ENCODE measurements at regions not wholly inside any gene's neighbourhood (a gene's known extent, or its start where the extent isn't known, plus 50 kb on each side); places are given as distances from the start of the nearest gene placed in this dataset.
A peak's percentile ranks its signal among the peaks of the same experiment; 100 is the strongest.

DNA sequence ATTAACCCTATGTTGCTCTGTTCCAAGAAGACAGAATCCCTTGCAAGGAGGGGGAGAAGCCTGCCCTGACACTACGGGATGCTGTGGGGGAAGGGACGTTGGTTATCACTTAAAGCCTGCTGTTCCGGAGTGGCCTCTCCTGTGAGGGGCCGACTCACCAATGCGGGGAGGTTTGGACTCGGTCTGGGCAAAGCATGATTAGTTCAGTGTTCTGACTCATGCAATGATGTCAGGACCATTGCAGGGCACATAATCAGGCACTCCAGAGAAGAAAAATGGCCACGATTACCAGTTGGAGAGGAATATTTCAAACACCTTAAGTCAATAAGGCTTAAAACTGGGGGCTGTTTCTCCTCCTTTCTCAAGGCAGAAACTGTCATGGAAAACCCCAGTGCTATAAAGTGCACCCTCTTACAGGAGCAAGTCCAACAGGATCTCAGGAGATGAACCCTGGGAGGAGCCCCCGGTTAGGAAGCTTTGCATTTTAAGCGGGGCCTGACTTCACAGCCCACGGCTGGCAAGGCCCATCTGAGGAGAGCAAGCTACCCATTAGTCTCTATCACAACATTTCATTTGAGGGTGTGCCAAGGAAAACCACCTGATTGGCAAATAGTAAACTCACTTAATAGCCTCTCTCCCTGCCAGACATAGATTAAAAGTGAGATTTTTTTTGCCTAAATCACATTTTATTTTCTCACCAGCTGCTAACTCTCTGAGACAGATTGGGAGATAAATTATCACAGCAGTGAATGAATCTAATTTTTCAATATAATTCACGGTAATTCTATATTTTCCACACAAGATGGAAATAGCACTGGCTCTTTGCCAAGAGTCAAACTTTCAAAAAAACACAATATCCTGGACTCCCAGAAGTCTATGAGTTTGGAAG, 202.5 kb downstream of the C1orf94 start (continued):
- peak; percentile 34; the same call in 1 of the 2 replicates for TF ChIP-seq ETV5 (CRISPR knock-in tag; IDR thresholded peaks at IDR 0.05; ENCODE audit: low read depth)
- TF ChIP-seq, protein P1, sequence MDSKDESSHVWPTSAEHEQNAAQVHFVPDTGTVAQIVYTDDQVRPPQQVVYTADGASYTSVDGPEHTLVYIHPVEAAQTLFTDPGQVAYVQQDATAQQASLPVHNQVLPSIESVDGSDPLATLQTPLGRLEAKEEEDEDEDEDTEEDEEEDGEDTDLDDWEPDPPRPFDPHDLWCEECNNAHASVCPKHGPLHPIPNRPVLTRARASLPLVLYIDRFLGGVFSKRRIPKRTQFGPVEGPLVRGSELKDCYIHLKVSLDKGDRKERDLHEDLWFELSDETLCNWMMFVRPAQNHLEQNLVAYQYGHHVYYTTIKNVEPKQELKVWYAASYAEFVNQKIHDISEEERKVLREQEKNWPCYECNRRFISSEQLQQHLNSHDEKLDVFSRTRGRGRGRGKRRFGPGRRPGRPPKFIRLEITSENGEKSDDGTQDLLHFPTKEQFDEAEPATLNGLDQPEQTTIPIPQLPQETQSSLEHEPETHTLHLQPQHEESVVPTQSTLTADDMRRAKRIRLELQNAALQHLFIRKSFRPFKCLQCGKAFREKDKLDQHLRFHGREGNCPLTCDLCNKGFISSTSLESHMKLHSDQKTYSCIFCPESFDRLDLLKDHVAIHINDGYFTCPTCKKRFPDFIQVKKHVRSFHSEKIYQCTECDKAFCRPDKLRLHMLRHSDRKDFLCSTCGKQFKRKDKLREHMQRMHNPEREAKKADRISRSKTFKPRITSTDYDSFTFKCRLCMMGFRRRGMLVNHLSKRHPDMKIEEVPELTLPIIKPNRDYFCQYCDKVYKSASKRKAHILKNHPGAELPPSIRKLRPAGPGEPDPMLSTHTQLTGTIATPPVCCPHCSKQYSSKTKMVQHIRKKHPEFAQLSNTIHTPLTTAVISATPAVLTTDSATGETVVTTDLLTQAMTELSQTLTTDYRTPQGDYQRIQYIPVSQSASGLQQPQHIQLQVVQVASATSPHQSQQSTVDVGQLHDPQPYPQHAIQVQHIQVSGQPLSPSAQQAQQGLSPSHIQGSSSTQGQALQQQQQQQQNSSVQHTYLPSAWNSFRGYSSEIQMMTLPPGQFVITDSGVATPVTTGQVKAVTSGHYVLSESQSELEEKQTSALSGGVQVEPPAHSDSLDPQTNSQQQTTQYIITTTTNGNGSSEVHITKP (IDR thresholded peaks at IDR 0.05; ENCODE audit: partially characterized antibody), result peak; percentile 56
- no peak for TF ChIP-seq ZFP30 (CRISPR knock-in tag; IDR thresholded peaks at IDR 0.05; ENCODE audit: borderline replicate concordance)
- peak; percentile 68 for TF ChIP-seq TAL1 (IDR thresholded peaks at IDR 0.05)
- TF ChIP-seq SMAD4 (CRISPR knock-in tag; conservative IDR thresholded peaks at IDR 0.05), result peak; percentile 36; the same call in 1 of the 2 replicates
- TF ChIP-seq JUND (IDR thresholded peaks at IDR 0.05; ENCODE audit: borderline replicate concordance, low read depth, low read length), result peak; percentile 84
- peak; percentile 71; the same call in 2 of the 3 replicates for TF ChIP-seq JUND (tag; IDR thresholded peaks at IDR 0.05; ENCODE audit: borderline replicate concordance, low read depth, low read length)
- TF ChIP-seq, protein P2, sequence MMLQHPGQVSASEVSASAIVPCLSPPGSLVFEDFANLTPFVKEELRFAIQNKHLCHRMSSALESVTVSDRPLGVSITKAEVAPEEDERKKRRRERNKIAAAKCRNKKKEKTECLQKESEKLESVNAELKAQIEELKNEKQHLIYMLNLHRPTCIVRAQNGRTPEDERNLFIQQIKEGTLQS (IDR thresholded peaks at IDR 0.05), result peak; percentile 92
- TF ChIP-seq, protein P2 (CRISPR knock-in tag; conservative IDR thresholded peaks at IDR 0.05), result peak; percentile 85; the same call in 1 of the 2 replicates
- TF ChIP-seq, protein P3, sequence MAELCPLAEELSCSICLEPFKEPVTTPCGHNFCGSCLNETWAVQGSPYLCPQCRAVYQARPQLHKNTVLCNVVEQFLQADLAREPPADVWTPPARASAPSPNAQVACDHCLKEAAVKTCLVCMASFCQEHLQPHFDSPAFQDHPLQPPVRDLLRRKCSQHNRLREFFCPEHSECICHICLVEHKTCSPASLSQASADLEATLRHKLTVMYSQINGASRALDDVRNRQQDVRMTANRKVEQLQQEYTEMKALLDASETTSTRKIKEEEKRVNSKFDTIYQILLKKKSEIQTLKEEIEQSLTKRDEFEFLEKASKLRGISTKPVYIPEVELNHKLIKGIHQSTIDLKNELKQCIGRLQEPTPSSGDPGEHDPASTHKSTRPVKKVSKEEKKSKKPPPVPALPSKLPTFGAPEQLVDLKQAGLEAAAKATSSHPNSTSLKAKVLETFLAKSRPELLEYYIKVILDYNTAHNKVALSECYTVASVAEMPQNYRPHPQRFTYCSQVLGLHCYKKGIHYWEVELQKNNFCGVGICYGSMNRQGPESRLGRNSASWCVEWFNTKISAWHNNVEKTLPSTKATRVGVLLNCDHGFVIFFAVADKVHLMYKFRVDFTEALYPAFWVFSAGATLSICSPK (IDR thresholded peaks at IDR 0.05; ENCODE audit: borderline replicate concordance), result no peak
- peak; percentile 77; the same call in 1 of the 2 replicates for TF ChIP-seq ATF7 (IDR thresholded peaks at IDR 0.05)
- 0 out of 2 replicates have a peak, but pooled peaks have one; percentile 20 for TF ChIP-seq NFIX (CRISPR knock-in tag; IDR thresholded peaks at IDR 0.05; ENCODE audit: low read depth)
- TF ChIP-seq CREM (IDR thresholded peaks at IDR 0.05; ENCODE audit: low read depth), result peak; percentile 51
- no peak for TF ChIP-seq ZNF140 (CRISPR knock-in tag; IDR thresholded peaks at IDR 0.05)
- peak; percentile 88 for TF ChIP-seq ARID1B (IDR thresholded peaks at IDR 0.05)
- TF ChIP-seq ATF1 (CRISPR knock-in tag; IDR thresholded peaks at IDR 0.05), result no peak
- 0 out of 2 replicates have a peak, but pooled peaks have one; percentile 15 for TF ChIP-seq ATF1 (tag; IDR thresholded peaks at IDR 0.05)
- TF ChIP-seq MAFF (IDR thresholded peaks at IDR 0.05; ENCODE audit: low read length), result 0 out of 2 replicates have a peak, but pooled peaks have one; percentile 14
- TF ChIP-seq TBP (optimal IDR thresholded peaks at IDR 0.05; ENCODE audit: low read depth, low read length), result peak; percentile 26
- TF ChIP-seq ZNF23 (CRISPR knock-in tag; IDR thresholded peaks at IDR 0.05), result no peak
- no peak for TF ChIP-seq MCM7 (IDR thresholded peaks at IDR 0.05)
- TF ChIP-seq TFAM (CRISPR knock-in tag; conservative IDR thresholded peaks at IDR 0.05), result no peak
- TF ChIP-seq EGR1 (conservative IDR thresholded peaks at IDR 0.05), result 0 out of 2 replicates have a peak, but pooled peaks have one; percentile 5
- TF ChIP-seq DPF2 (IDR thresholded peaks at IDR 0.05), result peak; percentile 74
- TF ChIP-seq HDAC2 (IDR thresholded peaks at IDR 0.05), result 0 out of 2 replicates have a peak, but pooled peaks have one; percentile 22

All from K562 (cell line).